Stimulated activated CD8-positive, alpha-beta memory T cell treated with anti-CD3 and anti-CD28 coated beads, Interleukin-7, amount 100 ng/mL, for 48 hours (primary cell): ENCODE measurements at regions not wholly inside any gene's neighbourhood (a gene's known extent, or its start where the extent isn't known, plus 50 kb on each side); places are given as distances from the start of the nearest gene placed in this dataset.
"Not testable (repeated sequence)": the region's sequence is repeated elsewhere in the genome, so short reads cannot be mapped to it uniquely, and the experiment has no call there.

Experiments used
- DNase-seq, 2 donors: peaks; one replicate each; pipeline ENCODE4 v3.0.0-alpha.2; 2020; ENCODE audit warnings: low read depth in 1 of 2; ENCODE audit errors: extremely low read depth in 1 of 2

DNA sequence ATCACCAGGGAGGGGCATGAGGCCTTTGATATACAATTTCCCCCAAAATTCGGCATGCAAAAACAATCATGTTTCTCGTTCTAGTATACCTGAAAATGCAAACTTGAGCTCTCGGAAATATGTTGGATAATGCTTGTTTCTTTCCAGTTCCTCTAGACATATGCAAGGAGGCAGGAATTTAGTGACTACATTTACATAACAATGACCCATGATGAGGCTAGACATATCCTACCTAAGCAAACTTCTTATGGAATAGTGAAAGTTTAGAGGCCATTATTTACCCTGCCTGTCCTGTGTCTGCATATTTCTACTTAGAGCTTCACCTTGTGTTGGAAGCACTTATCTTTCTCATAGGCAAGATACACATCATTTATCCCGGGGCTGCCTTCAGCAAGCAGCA, 514.6 kb downstream of the KCNJ2 start:
- no peak for DNase-seq

DNA sequence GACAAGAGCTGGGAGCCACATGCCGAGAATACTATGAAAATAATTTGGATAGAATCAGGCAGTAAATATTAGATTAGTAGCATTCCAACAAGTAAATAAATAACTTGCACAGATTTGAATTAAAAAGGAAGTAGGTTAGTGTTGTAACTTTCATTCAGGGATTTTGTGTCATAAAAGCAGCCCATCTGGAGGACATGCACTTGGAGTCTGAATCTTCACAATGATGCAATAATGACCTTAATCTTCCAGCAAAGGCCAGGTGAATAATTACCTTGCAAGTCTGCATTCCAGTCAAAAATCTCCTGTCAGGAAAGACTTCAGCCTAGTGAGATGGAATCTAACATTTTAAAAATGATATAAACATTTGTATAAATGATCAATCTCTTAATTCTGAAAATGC, 518.1 kb downstream of the KCNJ2 start:
- no peak for DNase-seq

DNA sequence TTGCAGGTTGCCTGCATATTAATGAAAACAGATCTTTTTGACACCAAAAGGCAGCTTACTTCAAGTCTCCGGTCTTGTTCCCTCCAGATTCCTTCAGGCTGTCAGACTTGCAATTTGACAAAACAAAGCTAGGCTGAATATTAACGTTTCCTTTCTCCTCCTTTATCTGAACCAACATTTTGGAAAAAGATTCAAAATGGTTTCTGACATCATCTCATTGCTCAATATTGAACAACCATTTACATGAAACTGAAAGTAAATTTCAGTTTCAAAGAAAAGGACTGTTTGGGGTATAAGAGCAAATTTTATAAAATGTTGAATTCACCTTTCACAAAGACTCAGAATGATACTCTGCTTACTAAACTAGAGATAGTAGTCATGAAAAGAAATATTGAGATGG, 521.8 kb downstream of the KCNJ2 start:
- no peak for DNase-seq

DNA sequence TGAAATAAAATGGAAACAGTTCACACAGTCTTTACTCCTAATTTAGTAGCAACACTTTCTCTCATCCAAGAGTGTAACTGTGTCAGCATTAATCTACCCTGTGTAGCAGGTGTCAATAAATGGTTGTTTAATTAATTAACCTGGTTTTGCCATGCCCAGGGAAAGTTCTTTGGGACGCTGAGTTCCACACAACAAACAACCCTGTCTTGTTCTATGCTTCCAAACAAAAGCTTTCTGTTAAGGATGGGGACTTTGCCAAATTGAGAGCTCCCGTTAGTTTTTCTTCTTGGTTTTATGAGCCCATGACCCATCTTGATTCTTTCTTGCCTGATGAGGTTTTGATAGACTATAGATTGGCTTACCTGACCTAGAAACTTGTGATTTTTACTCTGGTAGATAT, 530.1 kb downstream of the KCNJ2 start:
- DNase-seq = no peak

DNA sequence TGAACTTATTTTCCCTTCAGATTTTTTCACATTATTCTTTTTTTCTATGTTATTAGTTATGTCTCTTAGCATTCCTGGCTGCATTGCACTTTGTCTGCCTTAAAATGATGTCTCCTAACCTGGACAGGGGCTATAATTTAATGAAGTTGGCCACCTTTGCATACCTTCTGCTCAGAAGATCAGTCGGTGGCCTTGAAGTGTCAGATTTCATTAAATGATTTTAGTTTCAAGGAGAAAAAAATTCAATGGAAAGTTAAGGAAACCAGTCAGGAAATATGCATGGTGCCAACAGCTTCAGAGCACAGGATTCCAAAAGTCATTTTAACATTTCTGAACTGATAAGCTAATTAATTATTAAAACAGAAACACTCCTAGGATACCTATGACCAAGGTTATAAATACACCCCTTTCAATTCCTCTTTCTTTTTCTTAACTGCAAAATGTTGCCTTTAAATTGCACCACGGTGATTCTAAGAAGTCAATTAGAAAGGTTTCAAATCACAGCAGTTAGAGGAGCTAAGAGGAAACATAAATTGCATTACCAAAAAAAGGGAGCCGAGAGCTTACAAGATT, 533.4 kb downstream of the KCNJ2 start:
- no peak for DNase-seq

DNA sequence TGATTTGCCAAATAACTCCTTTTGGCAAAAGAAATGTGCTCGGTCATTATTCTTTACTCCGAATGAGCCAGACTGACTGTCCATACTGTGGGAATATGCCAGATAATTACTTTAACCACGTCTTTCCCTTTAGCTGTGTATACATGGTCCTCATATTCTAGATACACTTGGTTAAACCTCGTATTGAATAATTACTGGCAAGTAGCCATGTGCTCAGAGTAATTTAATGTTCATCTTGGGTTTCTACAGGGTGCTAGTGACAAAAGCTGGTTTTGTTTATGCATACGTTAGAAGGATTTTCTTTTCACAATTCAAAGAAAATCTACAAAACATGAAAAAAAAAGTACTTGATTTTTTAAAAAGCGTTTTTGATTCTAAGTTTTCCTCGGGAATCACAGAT, 540.3 kb downstream of the KCNJ2 start:
- no peak for DNase-seq

DNA sequence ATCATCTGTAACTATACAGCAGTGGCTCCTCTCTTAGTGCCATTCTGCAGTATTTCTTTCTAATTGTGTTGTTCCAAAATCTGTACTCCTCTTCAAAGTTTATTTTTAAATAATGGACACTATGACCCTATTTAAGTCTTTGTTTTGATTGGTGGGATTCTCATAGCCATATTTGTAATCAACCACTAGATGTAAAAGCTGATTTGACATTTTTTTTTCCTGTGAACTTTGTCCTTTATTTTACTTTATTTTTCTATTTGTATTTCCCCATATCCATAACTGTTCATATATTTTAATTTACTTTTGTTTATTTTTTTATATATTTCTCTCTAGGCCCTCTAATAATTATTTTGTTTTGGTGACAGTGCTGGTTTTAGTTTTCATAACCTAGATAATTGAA, 544.4 kb downstream of the KCNJ2 start:
- DNase-seq = no peak

DNA sequence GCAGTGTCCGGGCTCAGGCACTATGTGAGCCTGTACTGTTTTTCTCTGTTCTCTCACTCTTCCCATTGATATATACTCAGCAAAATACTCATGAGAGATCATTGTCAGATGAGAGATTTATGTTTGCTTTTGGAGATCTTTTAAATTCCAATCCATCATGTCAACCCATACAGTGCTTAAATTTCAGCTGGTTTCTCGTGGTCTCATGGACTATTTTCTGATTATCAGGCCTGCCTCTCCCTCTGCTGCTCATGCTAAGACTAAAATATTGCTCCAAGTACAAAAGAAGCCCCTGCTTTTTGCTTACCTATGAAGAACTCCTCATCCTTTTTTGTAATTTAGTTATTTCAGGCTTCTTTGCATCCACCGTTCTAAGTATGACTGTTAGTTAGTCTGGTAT, 547.2 kb downstream of the KCNJ2 start:
- DNase-seq = no peak

DNA sequence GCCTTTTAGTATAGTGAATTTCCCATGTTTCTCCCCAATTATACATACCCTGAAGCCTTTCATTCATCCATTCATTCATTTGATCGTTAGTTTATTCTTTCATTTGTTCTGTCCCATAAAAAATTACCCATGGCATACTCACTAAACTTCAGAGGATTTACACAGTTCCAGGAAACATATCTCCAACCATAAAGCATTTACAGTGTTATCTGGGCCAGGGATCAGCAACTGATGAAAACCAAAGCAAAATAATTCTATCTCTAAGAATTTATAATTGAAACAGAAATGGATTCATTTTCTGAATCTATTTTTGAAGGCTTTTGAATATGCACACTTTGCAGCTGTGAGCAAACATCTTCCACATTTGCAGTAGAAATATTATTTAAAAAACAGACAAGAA, 547.7 kb downstream of the KCNJ2 start:
- DNase-seq = no peak

DNA sequence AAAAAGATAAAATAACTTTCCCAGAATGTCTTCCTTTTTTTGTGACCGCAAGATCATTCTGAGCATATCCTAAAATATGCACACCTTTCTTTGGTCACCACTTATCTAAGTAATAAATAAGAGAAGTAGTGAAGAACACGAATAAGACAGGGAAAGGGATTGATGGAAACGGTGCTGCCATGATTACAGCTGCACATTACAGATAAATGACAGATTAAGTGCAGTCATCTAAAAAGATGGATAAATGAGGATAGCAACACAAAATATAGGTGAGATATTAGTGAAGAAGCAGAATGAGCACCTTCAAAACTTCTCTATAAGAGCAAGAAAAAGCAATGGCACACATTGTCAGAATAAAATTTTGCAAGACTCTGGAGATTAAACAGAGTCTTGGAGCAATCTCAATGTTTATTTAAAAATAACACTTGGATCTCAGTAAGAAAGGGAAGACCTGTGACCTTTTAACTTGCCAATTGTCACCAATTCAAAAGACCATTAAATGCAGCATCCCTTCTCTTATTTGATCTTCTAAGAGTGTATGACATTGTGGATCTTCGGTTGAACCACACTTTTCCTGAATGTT, 567.1 kb downstream of the KCNJ2 start:
- no peak for DNase-seq

DNA sequence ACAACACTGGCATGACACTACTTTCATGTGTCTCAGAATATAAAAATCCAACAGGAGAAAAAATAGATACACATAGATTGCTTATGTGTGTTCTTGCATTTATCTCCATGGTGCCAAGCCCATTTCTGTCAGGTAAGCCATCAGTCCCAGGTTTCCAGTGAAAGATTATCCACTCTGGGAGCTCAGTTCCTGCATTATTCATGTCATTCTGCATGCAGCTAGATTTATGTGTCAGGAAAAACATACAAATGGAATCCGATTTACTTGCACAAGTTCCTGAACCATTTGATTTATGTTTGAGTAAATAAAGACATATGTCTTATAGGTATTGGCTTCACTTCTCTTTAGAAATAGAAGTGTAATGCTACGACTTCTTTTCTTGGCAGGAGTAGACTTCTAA, 569.7 kb downstream of the KCNJ2 start:
- DNase-seq = no peak

DNA sequence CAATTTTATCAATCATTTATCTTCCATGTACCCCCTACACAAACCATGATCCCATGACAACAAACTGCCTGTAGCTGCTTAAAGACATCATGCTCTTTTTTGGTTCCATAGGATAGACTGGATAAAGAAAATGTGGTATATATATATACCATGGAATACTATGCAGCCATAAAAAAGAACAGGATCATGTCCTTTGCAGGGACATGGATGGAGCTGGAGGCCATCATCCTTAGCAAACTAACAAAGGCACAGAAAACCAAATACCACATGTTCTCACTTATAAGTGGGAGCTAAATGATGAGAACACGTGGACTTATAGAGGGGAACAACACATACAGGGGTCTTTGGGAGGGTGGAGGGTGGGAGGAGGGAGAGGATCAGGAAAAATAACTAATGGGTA, 577.2 kb downstream of the KCNJ2 start:
- DNase-seq = not testable (repeated sequence)

DNA sequence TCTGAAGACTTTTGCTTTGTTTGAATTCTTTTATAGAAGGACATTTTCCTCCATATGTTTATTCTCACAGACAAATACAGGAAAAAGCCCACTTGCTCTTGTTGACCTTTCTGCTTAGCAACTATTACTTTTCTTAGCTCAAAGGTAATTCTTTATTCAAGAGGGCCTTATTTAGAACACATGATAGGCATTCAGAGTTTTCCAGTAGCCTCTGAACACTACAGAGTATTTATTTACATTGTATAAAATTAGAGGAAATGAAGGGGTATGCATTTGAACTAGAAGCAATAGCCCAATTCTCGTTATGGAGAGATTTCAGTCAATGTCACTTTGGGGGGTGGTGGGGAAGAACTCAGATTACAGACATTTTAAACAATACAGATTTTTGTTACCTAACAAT, 581.7 kb downstream of the KCNJ2 start:
- DNase-seq = no peak

DNA sequence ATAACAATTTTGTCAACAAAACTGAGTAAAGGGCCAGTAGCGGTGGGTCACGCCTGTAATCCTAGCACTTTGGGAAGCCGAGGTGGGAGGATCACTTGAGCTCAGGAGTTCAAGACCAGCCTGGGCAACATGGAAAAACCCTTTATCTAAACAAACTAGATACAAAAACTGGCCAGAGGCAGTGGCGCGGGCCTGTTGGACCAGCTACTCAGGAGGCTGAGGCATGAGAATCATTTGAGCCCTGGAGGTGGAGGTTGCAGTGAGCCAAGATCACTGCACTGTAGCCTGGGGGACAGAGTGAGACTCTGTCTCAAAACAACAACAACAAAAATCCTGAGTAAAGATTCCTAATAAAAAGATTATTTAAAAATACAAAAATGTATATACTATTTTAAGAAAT, 583.1 kb downstream of the KCNJ2 start:
- DNase-seq = not testable (repeated sequence)

DNA sequence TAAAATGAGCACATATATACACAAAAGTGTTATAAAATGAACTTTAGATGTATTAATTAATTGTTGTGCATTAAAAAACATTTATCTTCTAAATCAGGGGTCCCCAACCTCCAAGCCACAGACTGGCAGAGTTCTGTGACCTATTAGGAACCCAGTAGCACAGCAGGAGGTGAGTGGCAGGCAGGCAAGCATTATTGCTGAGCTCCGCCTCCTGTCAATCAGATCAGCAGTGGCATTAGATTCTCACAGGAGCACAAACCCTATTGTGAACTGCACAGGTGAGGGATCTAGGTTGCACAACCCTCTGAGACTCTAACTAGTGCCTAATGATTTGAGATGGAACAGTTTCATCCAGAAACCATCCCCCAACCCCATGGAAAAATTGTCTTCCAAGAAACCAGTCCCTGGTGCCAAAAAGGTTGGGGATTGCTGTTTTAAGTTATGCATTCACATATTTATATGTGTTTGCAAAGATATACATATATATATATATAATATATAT, 583.7 kb downstream of the KCNJ2 start:
- DNase-seq = no peak

DNA sequence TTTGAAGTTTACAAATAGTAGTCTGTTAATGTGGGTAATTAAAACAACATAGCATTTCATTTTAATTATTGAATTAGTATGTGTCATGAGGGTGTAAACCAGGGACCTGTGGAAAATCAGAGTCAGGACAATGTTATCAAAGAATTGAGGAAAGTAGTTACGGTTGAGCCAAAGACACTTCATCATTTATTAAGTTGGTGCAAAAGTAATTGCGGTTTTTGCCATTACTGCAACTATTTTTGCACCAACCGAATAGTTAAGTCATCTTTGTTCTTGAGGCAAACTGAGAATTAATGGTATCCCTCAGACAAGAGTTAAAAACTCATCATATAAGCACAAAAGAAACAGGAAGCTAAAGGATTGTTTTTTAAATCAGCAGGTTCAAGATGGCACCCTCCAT, 593.7 kb downstream of the KCNJ2 start:
- no peak for DNase-seq

DNA sequence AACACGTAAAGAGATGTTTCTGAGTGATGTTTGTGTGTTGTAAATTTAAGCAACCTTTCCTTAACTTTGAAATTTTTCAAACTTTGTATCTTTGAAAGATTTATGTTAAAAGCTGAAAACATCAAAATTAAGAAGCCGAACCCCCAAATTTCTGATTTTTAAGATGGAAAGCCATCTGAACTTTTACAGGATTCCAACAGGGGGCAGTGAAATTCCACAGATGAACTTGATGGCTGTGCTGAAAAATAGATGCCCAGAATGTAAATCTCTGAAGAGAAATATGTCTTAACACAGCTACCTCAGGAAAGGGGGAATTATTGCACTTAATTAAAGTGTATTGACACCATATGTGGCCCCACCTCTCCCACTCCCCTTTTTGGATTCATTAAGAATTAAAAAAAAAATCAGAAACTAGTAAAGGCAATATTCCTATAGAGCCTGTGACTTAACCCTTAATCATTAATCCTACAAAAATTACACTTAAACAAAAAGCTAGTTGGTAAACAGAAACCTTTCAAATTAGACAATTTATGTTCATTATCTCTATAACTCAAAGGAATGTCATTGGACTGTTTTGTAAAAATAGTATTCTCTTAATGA, 597.9 kb downstream of the KCNJ2 start:
- no peak for DNase-seq

DNA sequence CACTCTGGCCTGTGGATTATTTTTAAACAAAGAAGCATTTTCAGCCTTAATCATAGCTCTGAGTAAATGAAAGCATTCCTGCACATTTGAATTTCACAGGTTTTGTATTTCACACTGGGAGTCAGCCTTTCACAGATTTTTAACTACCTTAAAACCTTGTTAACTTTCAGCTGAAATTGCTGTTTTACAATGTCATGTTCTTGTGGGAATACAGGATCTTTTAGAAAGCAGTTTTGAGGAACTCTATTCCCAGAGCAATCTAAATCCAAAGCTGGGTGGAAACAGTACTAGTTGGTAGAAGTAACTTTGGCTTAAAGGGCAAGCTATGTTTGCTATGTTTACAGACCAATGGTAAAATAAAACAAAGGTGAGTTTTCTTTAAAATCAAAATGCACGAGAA, 600.6 kb downstream of the KCNJ2 start:
- no peak for DNase-seq

DNA sequence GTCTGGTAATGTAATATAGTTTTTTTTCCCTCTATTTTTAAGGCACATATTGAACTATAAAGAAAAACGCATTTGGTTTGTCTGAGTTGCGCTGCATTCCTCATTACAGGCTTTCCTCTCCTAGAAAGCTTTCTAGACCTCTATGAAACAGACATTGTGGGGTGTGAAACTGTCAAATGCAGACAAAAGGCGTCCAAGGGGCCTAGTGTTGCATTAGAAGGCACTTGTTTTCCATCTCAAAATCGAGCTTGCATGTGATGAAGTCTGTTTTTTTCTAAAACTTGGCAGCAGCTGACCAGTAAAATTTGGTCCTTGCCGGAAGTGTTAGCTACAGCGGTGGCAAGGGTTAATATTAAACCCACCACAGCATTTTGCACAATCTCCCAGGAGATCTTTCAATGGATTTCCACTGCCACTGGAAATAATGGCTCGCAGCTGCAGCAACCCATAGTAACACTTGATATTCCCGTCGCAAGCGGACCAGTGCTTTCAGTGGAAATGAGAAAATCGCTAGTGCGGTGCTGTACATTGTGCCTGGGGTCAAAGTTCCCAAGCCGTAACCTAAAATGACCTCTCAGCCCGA, 602.6 kb downstream of the KCNJ2 start:
- DNase-seq = no peak

DNA sequence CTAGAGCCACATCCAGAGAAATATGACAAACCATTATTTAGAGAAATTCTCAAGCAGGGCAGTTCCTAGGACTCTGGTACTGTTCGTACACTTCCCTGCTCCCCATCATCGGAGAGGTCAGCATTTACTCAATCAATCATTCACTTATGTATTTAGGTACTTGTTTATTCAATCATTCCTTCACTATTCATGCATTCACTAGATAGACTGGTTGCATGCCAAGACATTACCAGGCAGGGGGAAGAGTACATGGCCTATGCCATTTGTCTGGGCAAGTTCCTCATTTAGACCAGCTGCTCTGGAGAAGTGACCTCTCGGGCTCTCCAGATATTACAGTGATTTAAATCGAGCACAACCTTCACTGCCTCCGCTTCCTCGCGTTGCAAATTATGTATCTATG, 603.4 kb downstream of the KCNJ2 start:
- no peak for DNase-seq

DNA sequence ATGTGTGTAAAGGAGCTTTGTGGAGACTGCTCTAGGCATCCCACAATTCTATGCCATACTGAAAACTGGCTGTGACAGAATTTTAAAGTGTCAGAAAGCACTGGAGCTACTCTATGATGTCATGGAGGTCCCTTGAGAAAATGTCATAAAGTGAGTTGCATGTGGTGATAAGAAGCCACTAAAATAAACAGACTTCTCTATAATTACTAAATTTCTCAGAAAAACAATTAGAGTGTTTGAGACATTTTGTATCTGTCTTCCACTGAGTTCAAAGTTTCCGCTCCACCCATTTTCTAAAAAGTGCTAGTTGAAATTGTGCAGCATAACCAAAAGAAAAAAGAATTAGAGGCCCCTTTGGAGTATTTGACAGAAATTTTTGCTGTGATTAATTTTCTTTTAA, 603.9 kb downstream of the KCNJ2 start:
- no peak for DNase-seq

DNA sequence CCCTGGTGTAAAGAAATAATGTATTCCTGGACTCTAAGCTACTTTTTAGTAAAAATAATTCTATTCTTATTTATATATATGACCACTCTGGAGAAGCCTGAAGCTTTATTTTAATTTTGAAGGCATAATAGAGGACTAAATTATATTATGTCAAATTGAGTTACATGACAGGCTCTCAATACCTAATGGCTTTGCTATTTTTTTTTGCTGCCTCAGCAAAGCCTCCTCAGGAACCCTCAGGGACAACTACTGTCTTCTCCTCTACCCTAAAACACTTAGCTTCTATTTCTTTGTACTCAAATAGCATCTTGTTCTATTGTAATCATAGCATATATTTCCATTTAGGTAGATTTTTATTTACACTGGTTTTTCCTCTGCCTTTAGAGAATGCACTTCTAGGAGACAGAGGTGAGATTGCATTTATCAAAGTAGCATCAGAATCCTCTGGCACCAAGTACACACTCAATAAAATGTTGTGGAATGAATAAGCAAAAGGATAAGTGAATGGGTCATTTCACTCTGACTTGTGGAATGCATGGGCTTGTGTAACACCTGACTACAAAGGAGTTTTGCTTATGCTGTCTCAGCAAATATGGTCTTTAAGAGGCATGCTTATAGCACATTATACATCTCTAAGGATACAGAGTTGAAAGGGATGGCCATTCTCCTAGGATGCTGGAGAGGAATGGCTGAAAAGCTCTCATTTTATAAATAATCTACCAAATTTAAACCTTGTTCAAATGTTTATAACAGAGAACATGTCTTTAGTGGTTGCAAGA, 605.2 kb downstream of the KCNJ2 start:
- no peak for DNase-seq
